SK-N-SH (cell line): ENCODE measurements at regions not wholly inside any gene's neighbourhood (a gene's known extent, or its start where the extent isn't known, plus 50 kb on each side); places are given as distances from the start of the nearest gene placed in this dataset.

Experiments
- CTCF ChIA-PET: fragments of 300-600, 350-600 bp; formaldehyde crosslinking; extraction: SDS; loops from one replicate; lab custom pipeline; 2021; lab: Yijun Ruan, JAX
- POLR2A ChIA-PET: fragments of 350-600 bp; sonication (Branson Sonifier 250); formaldehyde crosslinking; extraction: SDS; loops from one replicate; lab custom pipeline; 2020; ENCODE audit warnings: antibody characterized with exemption, inconsistent platforms; lab: Yijun Ruan, JAX
- DNase-seq: peaks from one replicate; pipeline ENCODE4 v3.0.0; 2012
- H2AFZ ChIP-seq: fragments of 200-600 bp; sonication (generic); 2 replicates; pipeline ENCODE4 v1.8.1; 2016; ENCODE audit warnings: antibody characterized with exemption, mild to moderate bottlenecking, low read depth
- H3F3A ChIP-seq: fragments of 200-600 bp; sonication (generic); replicated peaks from 2 replicates; pipeline ENCODE3; 2016; ENCODE audit warnings: antibody characterized with exemption, mild to moderate bottlenecking; ENCODE audit not compliant: insufficient read depth
- H3K27ac ChIP-seq, 2 experiments: fragments of 200-500 bp in 1 of 2; fragments of 200-600 bp in 1 of 2; sonication (Bioruptor generic) in 1 of 2; sonication (generic), shearing (Covaris generic) in 1 of 2; 2 replicates each; pipeline versions ENCODE4 v1.5.1 to v1.6.1; 2014 to 2016; ENCODE audit warnings: low read depth in 2 of 2, inconsistent platforms in 1 of 2, low read length in 1 of 2, mild to moderate bottlenecking in 1 of 2, mixed read lengths in 1 of 2
- H3K27me3 ChIP-seq: fragments of 200-600 bp; sonication (generic), shearing (Covaris generic); 2 replicates; pipeline ENCODE4 v1.6.1; 2016; ENCODE audit warnings: mixed run types; ENCODE audit not compliant: insufficient read depth
- H3K36me3 ChIP-seq, 2 experiments: fragments of 200-500 bp in 1 of 2; fragments of 200-600 bp in 1 of 2; sonication (Bioruptor generic) in 1 of 2; sonication (generic) in 1 of 2; replicated peaks in 1 of 2; 2 replicates each; pipeline versions ENCODE3 to v1.5.1; 2014 to 2016; ENCODE audit warnings: low read length in 1 of 2, mild to moderate bottlenecking in 1 of 2; ENCODE audit not compliant: insufficient read depth in 2 of 2, control insufficient read depth in 1 of 2
- H3K4me1 ChIP-seq, 2 experiments: fragments of 200-500 bp in 1 of 2; fragments of 200-600 bp in 1 of 2; sonication (Bioruptor generic) in 1 of 2; sonication (generic), shearing (Covaris generic) in 1 of 2; 2 replicates each; pipeline versions ENCODE4 v1.5.1 to v1.6.1; 2014 to 2016; ENCODE audit warnings: low read depth in 1 of 2, low read length in 1 of 2, mixed run types in 1 of 2; ENCODE audit not compliant: insufficient read depth in 2 of 2, control insufficient read depth in 1 of 2
- H3K4me2 ChIP-seq: fragments of 200-600 bp; sonication (generic), shearing (Covaris generic); 2 replicates; pipeline ENCODE4 v1.6.1; 2017; ENCODE audit warnings: mixed run types
- H3K4me3 ChIP-seq, 2 experiments: fragments of 200-500 bp in 1 of 2; fragments of 200-600 bp in 1 of 2; sonication (Bioruptor generic) in 1 of 2; sonication (generic), shearing (Covaris generic) in 1 of 2; 2 replicates each; pipeline versions ENCODE4 v1.5.1 to v1.8.1; 2014 to 2016; ENCODE audit warnings: low read depth in 2 of 2, inconsistent platforms in 1 of 2, low read length in 1 of 2, mild to moderate bottlenecking in 1 of 2, mixed read lengths in 1 of 2, moderate library complexity in 1 of 2
- H3K79me2 ChIP-seq: fragments of 200-600 bp; sonication (generic); 2 replicates; pipeline ENCODE4 v1.8.1; 2017; ENCODE audit warnings: mild to moderate bottlenecking; ENCODE audit not compliant: insufficient read depth
- H3K9ac ChIP-seq: fragments of 200-600 bp; sonication (generic); 2 replicates; pipeline ENCODE4 v1.6.1; 2017; ENCODE audit warnings: mixed run types
- H3K9me2 ChIP-seq: fragments of 200-600 bp; sonication (generic); 2 replicates; pipeline ENCODE4 v1.6.1; 2017; ENCODE audit warnings: mixed run types
- H3K9me3 ChIP-seq: fragments of 200-600 bp; sonication (generic); 2 replicates; pipeline ENCODE4 v1.6.1; 2017; ENCODE audit warnings: mixed run types, mild to moderate bottlenecking, moderate library complexity
- H4K20me1 ChIP-seq: fragments of 200-600 bp; sonication (generic); 2 replicates; pipeline ENCODE4 v1.6.1; 2017; ENCODE audit warnings: mild to moderate bottlenecking, mixed run types; ENCODE audit not compliant: insufficient read depth
- ELF1 ChIP-seq: IDR thresholded peaks from 2 replicates; pipeline ENCODE4 v1.4.0; 2012
- EP300 ChIP-seq, 2 experiments: IDR thresholded peaks; 2 replicates each; pipeline versions ENCODE4 v1.4.0 to v1.6.1; 2012; ENCODE audit warnings: borderline replicate concordance in 1 of 2, low read depth in 1 of 2, low read length in 1 of 2
- EZH2phosphoT487 ChIP-seq: fragments of 200-600 bp; sonication (generic); IDR thresholded peaks from 2 replicates; pipeline ENCODE4 v1.6.1; 2017; ENCODE audit warnings: low read depth, mixed run types, mild to moderate bottlenecking, antibody characterized with exemption, moderate library complexity, borderline replicate concordance
- JUND ChIP-seq: IDR thresholded peaks from 2 replicates; pipeline ENCODE4 v1.4.0; 2012
- MXI1 ChIP-seq: IDR thresholded peaks from 2 replicates; pipeline ENCODE4 v1.6.1; 2012; ENCODE audit warnings: mild to moderate bottlenecking, low read depth, low read length, improper control_type of control experiment
- NRF1 ChIP-seq: IDR thresholded peaks from 2 replicates; pipeline ENCODE4 v1.6.1; 2012; ENCODE audit warnings: low read depth, mild to moderate bottlenecking, low read length
- POLR2AphosphoS5 ChIP-seq: IDR thresholded peaks from 2 replicates; pipeline ENCODE4 v1.6.1; 2012; ENCODE audit warnings: low read depth, low read length
- RCOR1 ChIP-seq: fragments of 150-350 bp; IDR thresholded peaks from 2 replicates; pipeline ENCODE4 v1.6.1; 2017; ENCODE audit warnings: antibody characterized with exemption, low read length
- RFX5 ChIP-seq: IDR thresholded peaks from 2 replicates; pipeline ENCODE4 v1.6.1; 2012; ENCODE audit warnings: mild to moderate bottlenecking, improper control_type of control experiment, low read length
- RXRA ChIP-seq: IDR thresholded peaks from 2 replicates; pipeline ENCODE4 v1.4.0; 2012; ENCODE audit warnings: low read depth, mild to moderate bottlenecking, borderline replicate concordance
- SMC3 ChIP-seq: IDR thresholded peaks from 2 replicates; pipeline ENCODE4 v1.6.1; 2012; ENCODE audit warnings: low read depth, low read length, improper control_type of control experiment
- TAF1 ChIP-seq: IDR thresholded peaks from 2 replicates; pipeline ENCODE4 v1.6.1; 2012; ENCODE audit warnings: low read depth, mild to moderate bottlenecking, low read length, moderate library complexity, borderline replicate concordance
- TEAD4 ChIP-seq: IDR thresholded peaks from 2 replicates; pipeline ENCODE4 v1.4.0; 2012; ENCODE audit warnings: mild to moderate bottlenecking, borderline replicate concordance; ENCODE audit not compliant: insufficient read depth
- WGBS: methylation state at CpG from one replicate; pipeline ENCODE4 v1.1.6; 2017; ENCODE audit warnings: low lambda C conversion rate; 5-methylcytosine and 5-hydroxymethylcytosine counted together
- TF ChIP-seq, protein P1 (sequence below): IDR thresholded peaks from 2 replicates; pipeline ENCODE4; 2012
- TF ChIP-seq, protein P2 (sequence below): IDR thresholded peaks from 2 replicates; pipeline ENCODE4 v1.4.0; 2012; ENCODE audit warnings: low read depth, borderline replicate concordance
- TF ChIP-seq, protein P3 (sequence below): IDR thresholded peaks from 2 replicates; pipeline ENCODE4 v1.6.1; 2012; ENCODE audit warnings: mild to moderate bottlenecking, low read depth, low read length, moderate library complexity
- TF ChIP-seq, protein P4 (sequence below): fragments of 150-350 bp; IDR thresholded peaks from 2 replicates; pipeline ENCODE4 v1.6.1; 2016; ENCODE audit warnings: mild to moderate bottlenecking, low read depth, low read length

DNA sequence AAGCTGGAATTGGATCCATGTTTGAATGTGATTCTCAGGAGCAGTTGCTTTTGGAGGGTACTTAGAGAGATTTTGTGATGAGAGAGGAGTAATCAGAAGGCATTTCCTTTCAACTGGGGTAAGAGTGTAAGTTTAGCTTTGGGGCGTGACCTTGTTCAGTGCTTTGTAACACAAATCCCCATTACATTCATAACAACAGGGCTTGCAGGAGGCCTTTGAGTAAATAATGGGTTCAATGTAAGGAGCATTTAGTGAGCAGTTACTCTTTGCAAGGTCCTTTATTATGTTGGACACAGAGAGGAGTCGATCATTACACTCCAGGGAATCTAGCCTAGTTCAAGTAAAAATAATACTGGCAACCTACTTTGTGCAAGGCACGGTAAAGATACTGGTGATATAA lies 74.0 kb upstream of the AFF2 start:
- Histone ChIP-seq H3K4me2 (no peak overlapping the region), H3K4me3 (no peak overlapping the region), H2AFZ (no peak overlapping the region), H3K9me2 (no peaks in the 10 kb centered on the region), H3K27me3 (no peaks in the 10 kb centered on the region), H3K9ac (no peak overlapping the region), H3K9me3 (no peaks in the 10 kb centered on the region), H3K36me3 (no peaks in the 10 kb centered on the region), H3F3A (no peaks in the 10 kb centered on the region), H3K79me2 (no peaks in the 10 kb centered on the region), H3K27ac (no peak overlapping the region), H3K4me1 (no peaks in the 10 kb centered on the region), H4K20me1 (no peaks in the 10 kb centered on the region)
- ChIA-PET CTCF (no interaction called here), POLR2A (no interaction called here)
- WGBS = 3% methylated on average over 3 of the region's 3 CpGs
- TF ChIP-seq, protein P1, sequence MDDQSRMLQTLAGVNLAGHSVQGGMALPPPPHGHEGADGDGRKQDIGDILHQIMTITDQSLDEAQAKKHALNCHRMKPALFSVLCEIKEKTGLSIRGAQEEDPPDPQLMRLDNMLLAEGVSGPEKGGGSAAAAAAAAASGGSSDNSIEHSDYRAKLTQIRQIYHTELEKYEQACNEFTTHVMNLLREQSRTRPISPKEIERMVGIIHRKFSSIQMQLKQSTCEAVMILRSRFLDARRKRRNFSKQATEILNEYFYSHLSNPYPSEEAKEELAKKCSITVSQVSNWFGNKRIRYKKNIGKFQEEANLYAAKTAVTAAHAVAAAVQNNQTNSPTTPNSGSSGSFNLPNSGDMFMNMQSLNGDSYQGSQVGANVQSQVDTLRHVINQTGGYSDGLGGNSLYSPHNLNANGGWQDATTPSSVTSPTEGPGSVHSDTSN = no peak
- no peak for TF ChIP-seq SMC3
- no peak for DNase-seq

DNA sequence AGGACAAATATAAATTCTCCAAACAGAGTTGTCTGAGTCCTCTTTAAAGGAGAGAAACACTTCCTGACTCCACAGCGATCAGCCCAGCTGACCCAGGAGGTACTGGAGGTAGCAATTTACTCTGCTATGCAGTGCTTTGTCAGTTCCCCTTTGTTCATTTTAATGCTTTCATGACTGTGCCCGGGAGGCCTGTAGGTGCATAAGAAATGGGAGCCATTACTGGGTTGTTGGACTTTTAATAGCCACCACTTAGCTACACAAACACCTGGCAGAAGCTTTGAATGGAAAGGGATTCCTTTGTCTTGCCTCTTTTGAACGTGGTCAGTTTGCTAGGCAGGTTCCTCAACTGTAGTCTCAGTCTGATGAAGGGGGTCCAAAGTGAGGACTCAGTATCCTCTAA lies 59.0 kb upstream of the AFF2 start:
- Histone ChIP-seq H3K36me3 (no peaks in the 10 kb centered on the region), H3K4me1 (no peaks in the 10 kb centered on the region), H3K9me3 (no peaks in the 10 kb centered on the region), H3F3A (no peaks in the 10 kb centered on the region), H3K27ac (no peak overlapping the region), H3K9ac (no peak overlapping the region), H3K4me2 (no peak overlapping the region), H3K9me2 (no peaks in the 10 kb centered on the region), H4K20me1 (no peaks in the 10 kb centered on the region), H3K27me3 (no peaks in the 10 kb centered on the region), H2AFZ (no peak overlapping the region), H3K4me3 (no peak overlapping the region), H3K79me2 (no peaks in the 10 kb centered on the region)
- 0% methylated on average over 3 of the region's 3 CpGs for WGBS
- CTCF ChIA-PET = no interaction called here
- POLR2A ChIA-PET = no interaction called here
- DNase-seq = no peak
- TF ChIP-seq EZH2phosphoT487 (no peak), POLR2AphosphoS5 (no peak), NRF1 (no peak)

DNA sequence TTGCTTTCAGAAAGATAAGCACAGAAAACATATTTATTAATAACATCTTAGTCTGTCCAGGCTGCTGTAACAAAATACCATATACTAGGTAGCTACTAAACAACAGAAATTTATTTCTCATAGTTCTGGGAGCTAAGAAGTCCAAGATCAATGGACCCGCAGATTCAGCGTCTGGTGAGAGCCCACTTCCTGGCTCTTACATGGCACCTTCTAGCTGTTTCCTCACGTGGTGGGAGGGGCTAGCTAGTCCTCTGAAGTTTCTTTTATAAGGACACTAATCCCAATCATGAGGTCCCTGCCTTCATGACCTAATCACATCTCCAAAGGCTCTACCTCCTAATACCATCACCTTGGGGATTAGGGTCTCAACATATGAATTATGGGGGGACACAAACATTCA lies 57.2 kb upstream of the AFF2 start:
- Histone ChIP-seq H3K9me2 (no peaks in the 10 kb centered on the region), H3K4me3 (no peak overlapping the region), H2AFZ (no peak overlapping the region), H3K36me3 (no peaks in the 10 kb centered on the region), H3K27ac (no peak overlapping the region), H3K27me3 (no peaks in the 10 kb centered on the region), H4K20me1 (no peaks in the 10 kb centered on the region), H3K4me2 (no peak overlapping the region), H3F3A (no peaks in the 10 kb centered on the region), H3K79me2 (no peaks in the 10 kb centered on the region), H3K4me1 (no peaks in the 10 kb centered on the region), H3K9ac (no peak overlapping the region), H3K9me3 (no peaks in the 10 kb centered on the region)
- 6% methylated on average over 3 of the region's 3 CpGs for WGBS
- CTCF ChIA-PET = no interaction called here
- DNase-seq = no peak
- POLR2A ChIA-PET = no interaction called here
- TF ChIP-seq TEAD4 (no peak), MXI1 (no peak), JUND (no peak), RCOR1 (no peak), EZH2phosphoT487 (no peak), RFX5 (no peak), EP300 (IDR thresholded peaks at IDR 0.05; ENCODE audit: borderline replicate concordance in 1 of 2, low read depth in 1 of 2, low read length in 1 of 2) (no peak), ELF1 (no peak), NRF1 (no peak), RXRA (no peak), TAF1 (no peak)
- TF ChIP-seq, protein P2, sequence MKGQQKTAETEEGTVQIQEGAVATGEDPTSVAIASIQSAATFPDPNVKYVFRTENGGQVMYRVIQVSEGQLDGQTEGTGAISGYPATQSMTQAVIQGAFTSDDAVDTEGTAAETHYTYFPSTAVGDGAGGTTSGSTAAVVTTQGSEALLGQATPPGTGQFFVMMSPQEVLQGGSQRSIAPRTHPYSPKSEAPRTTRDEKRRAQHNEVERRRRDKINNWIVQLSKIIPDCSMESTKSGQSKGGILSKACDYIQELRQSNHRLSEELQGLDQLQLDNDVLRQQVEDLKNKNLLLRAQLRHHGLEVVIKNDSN = no peak
- TF ChIP-seq, protein P3, sequence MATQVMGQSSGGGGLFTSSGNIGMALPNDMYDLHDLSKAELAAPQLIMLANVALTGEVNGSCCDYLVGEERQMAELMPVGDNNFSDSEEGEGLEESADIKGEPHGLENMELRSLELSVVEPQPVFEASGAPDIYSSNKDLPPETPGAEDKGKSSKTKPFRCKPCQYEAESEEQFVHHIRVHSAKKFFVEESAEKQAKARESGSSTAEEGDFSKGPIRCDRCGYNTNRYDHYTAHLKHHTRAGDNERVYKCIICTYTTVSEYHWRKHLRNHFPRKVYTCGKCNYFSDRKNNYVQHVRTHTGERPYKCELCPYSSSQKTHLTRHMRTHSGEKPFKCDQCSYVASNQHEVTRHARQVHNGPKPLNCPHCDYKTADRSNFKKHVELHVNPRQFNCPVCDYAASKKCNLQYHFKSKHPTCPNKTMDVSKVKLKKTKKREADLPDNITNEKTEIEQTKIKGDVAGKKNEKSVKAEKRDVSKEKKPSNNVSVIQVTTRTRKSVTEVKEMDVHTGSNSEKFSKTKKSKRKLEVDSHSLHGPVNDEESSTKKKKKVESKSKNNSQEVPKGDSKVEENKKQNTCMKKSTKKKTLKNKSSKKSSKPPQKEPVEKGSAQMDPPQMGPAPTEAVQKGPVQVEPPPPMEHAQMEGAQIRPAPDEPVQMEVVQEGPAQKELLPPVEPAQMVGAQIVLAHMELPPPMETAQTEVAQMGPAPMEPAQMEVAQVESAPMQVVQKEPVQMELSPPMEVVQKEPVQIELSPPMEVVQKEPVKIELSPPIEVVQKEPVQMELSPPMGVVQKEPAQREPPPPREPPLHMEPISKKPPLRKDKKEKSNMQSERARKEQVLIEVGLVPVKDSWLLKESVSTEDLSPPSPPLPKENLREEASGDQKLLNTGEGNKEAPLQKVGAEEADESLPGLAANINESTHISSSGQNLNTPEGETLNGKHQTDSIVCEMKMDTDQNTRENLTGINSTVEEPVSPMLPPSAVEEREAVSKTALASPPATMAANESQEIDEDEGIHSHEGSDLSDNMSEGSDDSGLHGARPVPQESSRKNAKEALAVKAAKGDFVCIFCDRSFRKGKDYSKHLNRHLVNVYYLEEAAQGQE = no peak
- TF ChIP-seq, protein P4, sequence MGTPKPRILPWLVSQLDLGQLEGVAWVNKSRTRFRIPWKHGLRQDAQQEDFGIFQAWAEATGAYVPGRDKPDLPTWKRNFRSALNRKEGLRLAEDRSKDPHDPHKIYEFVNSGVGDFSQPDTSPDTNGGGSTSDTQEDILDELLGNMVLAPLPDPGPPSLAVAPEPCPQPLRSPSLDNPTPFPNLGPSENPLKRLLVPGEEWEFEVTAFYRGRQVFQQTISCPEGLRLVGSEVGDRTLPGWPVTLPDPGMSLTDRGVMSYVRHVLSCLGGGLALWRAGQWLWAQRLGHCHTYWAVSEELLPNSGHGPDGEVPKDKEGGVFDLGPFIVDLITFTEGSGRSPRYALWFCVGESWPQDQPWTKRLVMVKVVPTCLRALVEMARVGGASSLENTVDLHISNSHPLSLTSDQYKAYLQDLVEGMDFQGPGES = no peak
